ENCODE measurements at regions not wholly inside any gene's neighbourhood (a gene's known extent, or its start where the extent isn't known, plus 50 kb on each side); places are given as distances from the start of the nearest gene placed in this dataset.

DNA sequence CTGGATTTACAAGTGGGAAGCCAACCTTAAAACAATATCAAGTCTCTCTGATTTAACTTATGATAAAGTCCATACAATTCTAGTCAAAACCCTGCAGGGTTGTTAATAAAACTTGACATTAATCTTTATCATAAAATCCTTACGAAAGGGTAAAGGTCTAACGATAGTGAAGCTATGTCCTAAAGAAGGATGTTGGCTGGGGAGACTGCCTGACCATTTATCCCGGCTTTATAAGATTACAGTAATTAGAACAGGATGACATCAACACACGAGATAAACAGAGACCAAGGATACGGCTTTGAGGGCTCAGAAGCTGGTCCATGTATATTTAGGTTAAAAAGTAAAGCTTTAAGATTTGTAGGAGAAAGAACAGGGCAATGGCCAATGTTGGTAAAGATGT lies 189.0 kb upstream of the COPS8 start:
- TF ChIP-seq CTCF (IDR thresholded peaks at IDR 0.05): no peak
- no peak for TF ChIP-seq POLR2A (IDR thresholded peaks at IDR 0.05)

All from ovary (tissue), 3 donors.